Dedifferentiated amniotic fluid mesenchymal stem cell (primary cell): ENCODE measurements at regions not wholly inside any gene's neighbourhood (a gene's known extent, or its start where the extent isn't known, plus 50 kb on each side); places are given as distances from the start of the nearest gene placed in this dataset.
"Not testable (repeated sequence)": the region's sequence is repeated elsewhere in the genome, so short reads cannot be mapped to it uniquely, and the experiment has no call there.

Experiments used
- DNase-seq: peaks from one replicate; pipeline ENCODE4 v3.0.0-alpha.2; 2016; ENCODE audit errors: extremely low spot score

GRCh38 chr4:189753092-189753491 lies 187.6 kb upstream of the FRG1 start:
- DNase-seq = not testable (repeated sequence)

DNA sequence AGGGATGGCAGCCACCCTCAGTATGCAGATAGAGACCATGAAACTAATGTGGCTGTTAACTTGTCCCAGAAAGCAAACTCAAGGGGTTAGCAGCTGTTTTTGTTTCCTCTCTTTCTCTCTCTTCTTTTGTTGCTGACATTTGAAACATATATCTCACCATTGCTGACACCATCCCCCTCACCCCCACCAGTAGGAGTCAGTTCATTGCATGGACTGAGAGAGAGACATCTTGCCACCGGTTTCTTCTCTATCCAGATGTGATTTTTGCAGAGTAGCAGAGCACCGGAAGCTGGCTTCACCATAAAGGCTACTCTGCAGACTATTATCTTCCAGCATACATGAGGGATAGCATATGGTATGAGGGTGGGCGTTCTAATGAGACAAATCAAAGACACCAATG lies 177.1 kb upstream of the FRG1 start:
- DNase-seq = no peak

DNA sequence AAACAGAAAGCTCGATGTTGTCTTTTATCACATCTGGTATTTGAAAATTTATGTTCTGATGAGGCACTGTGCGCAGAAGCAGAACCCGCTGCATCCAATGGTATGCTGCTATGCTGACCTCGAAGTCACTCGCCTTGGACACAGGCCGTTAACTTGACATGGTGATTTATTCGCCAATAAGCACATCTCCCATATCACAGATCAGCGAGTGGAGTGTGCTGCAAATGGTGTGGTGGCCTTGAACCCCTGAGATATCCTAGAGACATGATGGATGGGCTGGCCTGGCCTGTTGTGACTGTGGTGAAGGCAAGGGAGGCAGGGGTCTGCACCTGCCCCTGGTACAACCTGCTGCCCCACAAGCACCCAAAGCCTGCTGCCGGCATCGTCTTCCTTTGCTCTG lies 175.4 kb upstream of the FRG1 start:
- no peak for DNase-seq

DNA sequence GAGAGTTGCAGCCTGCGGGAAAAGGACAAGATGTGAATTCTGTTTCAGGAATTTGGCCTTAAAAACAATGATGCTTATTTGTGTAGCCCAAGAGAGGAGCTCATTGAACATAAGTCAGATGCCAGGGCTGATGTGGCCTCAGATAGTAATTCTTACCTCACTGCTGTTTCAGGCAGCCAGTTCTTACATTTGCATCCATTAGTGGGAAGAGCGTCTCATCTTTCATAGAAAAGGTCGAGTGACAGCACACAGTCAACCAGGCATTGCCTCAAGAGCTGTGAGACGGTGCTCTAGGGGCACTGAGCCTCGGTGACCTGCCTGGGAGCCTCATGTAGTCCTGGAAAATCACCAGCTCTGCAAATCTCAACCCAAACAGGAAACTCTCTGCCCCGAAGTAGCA lies 174.9 kb upstream of the FRG1 start:
- DNase-seq = no peak

DNA sequence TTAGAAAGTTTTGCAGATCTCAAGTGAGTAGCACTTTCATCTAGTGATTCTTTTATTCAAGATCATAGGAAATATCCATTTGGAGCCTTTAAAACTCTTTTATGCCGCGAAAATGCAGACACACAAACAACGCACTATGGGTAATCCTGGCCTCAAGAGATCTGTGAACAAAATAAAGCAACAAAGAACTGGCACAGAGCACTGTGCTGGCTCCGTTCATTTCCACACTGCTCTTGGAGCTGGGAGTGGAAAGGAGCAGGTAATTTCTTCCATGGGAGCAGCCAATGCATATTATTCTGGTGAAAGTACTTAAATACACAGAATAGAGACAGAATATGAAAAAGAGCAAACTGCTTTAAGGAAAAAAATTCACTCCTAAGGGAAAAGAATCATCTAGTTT lies 172.7 kb upstream of the FRG1 start:
- no peak for DNase-seq

GRCh38 chr4:189769131-189769530 lies 171.5 kb upstream of the FRG1 start:
- DNase-seq = no peak

GRCh38 chr4:189771696-189772361 lies 168.8 kb upstream of the FRG1 start:
- no peak for DNase-seq

DNA sequence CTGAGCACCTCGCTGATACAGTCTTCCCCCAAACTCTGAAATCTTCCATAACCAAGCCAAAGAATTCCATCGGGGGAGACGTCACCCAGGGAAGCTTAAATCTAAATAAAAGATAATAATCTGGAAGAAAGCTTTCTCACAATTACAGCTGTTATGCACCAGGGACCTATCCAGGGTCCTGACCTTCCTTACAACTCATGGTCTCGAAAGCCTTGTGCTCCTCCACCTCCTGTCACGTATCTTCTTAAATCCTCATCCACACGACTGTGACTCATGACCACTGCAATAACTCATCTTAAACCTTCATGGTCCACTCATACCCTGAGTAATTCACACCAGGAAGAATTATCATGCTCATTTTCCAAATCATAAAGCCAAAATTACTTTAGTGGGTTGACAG lies 166.8 kb upstream of the FRG1 start:
- DNase-seq = no peak

GRCh38 chr4:189779281-189779980 lies 161.2 kb upstream of the FRG1 start:
- DNase-seq = no peak

DNA sequence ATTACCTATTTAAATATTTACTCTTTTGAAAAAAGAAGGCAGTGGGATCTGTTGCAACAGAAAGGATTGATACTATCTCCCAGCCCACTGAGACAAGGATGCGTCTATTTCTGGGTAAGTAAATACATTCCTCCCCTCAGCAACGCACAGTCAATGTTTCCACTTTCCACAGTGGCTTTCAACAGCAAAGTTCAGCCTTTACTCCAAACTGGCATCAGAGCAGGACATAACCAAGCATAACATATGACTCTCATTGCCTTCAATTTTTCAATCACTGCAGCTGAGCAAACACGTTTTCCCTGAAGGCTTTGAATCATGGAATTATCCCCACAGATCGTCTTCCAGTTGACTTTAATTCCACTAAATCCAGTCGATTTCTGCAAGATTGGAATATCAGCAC lies 160.3 kb upstream of the FRG1 start:
- DNase-seq = no peak

GRCh38 chr4:189784651-189785050 lies 156.0 kb upstream of the FRG1 start:
- no peak for DNase-seq

DNA sequence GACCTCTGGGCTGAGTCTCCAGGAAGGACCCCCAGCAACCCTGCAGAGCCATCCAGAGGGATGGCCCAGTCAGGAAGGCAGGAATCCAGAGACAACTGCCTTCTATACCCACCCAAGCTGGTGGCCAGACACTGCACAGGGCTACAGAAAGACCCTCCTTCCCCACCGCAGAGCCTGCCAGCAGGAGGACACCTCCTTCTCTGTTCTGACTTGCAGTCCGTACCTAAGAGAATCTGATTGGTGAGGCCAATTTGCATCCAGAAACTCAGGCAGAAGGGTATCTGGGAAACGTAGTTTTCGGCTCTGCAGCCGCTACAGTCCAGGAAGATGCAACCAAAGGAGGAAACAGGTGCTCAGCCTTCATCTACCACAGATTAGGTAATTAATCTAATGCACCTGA lies 155.4 kb upstream of the FRG1 start:
- no peak for DNase-seq

- no peak for DNase-seq
These were observed 154.2 kb upstream of the FRG1 start for GRCh38 chr4:189786447-189786846.

DNA sequence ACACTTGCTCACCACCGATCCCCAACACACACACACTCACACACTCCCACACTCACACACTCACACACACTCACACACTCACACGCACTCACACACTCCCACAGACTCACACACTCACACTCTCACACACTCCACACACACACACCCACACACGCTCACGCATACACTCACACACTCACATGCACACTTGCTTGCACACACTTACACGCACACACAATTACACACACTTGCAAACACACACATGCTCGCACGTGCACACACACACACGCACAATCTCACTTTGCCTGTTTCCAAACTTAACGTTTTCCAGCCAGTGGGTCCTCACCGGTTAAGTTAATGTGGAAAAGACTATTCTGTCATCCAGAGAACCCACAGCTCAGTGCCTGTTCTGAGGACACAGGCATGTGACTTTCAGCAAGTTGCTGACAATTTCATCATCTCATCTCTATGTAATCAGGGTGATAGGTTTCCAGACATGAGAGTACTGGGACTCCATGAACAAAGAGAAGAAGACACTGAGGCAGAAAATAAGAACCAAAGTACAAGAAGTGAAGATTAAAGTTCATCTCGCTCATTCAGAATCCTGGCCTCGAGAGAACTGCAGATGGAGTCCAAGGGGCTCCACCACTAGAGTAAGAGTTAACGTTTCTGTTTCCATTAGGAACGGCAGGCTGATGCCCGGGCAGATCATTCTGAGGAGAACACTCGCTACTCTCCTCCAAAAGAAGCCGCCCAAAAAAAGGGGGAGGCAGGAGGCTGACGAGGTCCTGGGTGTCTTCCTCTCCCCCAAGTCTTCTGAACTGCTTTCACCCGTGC lies 153.2 kb upstream of the FRG1 start:
- no peak for DNase-seq

GRCh38 chr4:189792924-189793618 lies 147.6 kb upstream of the FRG1 start:
- peak; percentile 51 for DNase-seq

DNA sequence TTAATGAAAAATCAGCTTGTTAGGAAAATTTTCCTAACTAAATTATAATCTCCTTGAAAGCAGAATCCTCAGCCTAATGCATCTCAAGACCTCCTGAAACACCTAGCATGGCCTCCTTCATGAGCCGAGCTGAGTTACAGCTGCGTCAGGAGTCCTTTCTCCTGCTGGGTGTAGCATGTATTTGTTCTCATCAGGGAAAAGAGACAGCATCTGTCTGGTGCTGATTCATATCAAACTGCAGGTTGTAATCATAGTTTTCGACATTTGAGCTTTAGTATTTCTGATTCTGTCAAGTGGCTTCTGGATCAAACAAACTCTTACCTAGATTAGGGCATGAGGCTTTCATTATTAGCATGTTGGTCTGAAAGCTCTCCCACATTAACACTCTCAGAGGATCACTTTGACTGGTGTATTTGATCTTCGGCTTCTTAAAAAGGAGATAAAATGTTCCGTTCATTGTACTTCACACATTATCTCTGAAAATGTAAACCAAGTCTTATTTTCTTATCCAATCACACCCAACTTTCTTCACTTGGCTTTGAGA lies 140.1 kb upstream of the FRG1 start:
- DNase-seq = no peak

GRCh38 chr4:189802884-189803283 lies 137.8 kb upstream of the FRG1 start:
- no peak for DNase-seq

GRCh38 chr4:189804894-189805293 lies 135.8 kb upstream of the FRG1 start:
- no peak for DNase-seq

DNA sequence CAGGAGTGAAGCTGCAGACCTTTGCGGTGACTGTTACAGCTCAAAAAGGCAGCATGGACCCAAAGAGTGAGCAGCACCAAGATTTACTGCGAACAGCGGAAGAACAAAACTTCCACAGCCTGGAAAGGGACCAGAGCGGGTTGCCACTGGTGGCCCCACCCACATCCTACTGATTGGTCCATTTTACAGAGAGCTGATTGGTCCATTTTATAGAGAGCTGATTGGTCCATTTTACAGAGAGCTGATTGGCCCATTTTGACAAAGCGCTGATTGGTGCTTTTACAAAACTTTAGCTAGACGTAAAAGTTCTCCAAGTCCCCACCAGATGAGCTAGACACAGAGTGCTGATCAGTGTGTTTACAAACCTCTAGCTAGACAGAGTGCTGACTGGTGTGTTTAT lies 134.2 kb upstream of the FRG1 start:
- no peak for DNase-seq

- no peak for DNase-seq
These were observed 133.6 kb upstream of the FRG1 start for GRCh38 chr4:189807031-189807430.

GRCh38 chr4:189809241-189809735 lies 131.4 kb upstream of the FRG1 start:
- no peak for DNase-seq

DNA sequence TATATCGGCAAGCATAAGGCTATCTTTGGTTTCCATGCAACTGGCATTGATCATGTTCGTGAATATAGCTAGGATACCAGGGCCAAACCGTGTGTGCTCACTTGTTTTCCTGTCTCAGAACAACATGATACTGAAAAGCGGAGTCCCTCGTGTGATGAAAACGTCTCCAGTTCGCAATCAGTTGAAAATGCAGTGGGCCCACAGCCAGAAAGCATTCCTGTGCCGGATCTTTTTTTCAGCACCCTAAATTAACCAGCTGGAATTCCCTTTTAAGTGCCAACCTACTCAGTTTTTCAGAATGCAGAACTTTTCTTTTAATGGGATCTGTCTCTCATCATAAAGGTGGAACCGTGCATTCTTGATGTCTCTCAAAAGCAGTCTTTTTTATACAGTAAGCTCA lies 130.8 kb upstream of the FRG1 start:
- no peak for DNase-seq
